H1 (cell line): ENCODE measurements at regions not wholly inside any gene's neighbourhood (a gene's known extent, or its start where the extent isn't known, plus 50 kb on each side); places are given as distances from the start of the nearest gene placed in this dataset.

Experiments
- CTCF ChIA-PET: fragments of 300-600 bp; sonication (Branson Sonifier 250); formaldehyde crosslinking; loops from one replicate; lab custom pipeline; 2021; ENCODE audit not compliant: partially characterized antibody; lab: Charles Lee
- POLR2A ChIA-PET: fragments of 300-600 bp; sonication (Branson Sonifier 250); formaldehyde crosslinking; loops from one replicate; lab custom pipeline; 2021; ENCODE audit warnings: inconsistent platforms; ENCODE audit not compliant: partially characterized antibody; lab: Charles Lee
- DNase-seq, 2 experiments: peaks; one replicate each; pipeline versions ENCODE4 v3.0.0 to v3.0.0-alpha.2; 2010 to 2022; ENCODE audit warnings: low spot score in 2 of 2, low read depth in 1 of 2, mixed read lengths in 1 of 2
- FAIRE-seq: peaks from 2 replicates; lab custom pipeline; 2011; peaks lifted over from hg19 to GRCh38; lab: Jason Lieb, UNC
- H2AFZ ChIP-seq: 2 replicates; pipeline ENCODE4 v1.8.1; 2012; ENCODE audit warnings: low read length, inconsistent platforms
- H2AK5ac ChIP-seq: 2 replicates; pipeline ENCODE4 v1.6.1; 2013; ENCODE audit warnings: low read depth, low read length
- H2BK120ac ChIP-seq: replicated peaks from 2 replicates; pipeline ENCODE3; 2013; ENCODE audit warnings: low read depth, low read length, inconsistent platforms
- H2BK12ac ChIP-seq: 2 replicates; pipeline ENCODE4 v1.6.1; 2013; ENCODE audit warnings: low read depth, low read length
- H2BK15ac ChIP-seq: 2 replicates; pipeline ENCODE4 v1.6.1; 2013; ENCODE audit warnings: low read length
- H2BK20ac ChIP-seq: 2 replicates; pipeline ENCODE4 v1.6.1; 2013; ENCODE audit warnings: low read length
- H2BK5ac ChIP-seq: 2 replicates; pipeline ENCODE4 v1.6.1; 2013; ENCODE audit warnings: low read depth, low read length
- H3K14ac ChIP-seq: 2 replicates; pipeline ENCODE4 v1.6.1; 2013; ENCODE audit warnings: inconsistent platforms; ENCODE audit not compliant: insufficient read length
- H3K18ac ChIP-seq: 2 replicates; pipeline ENCODE4 v1.6.1; 2013; ENCODE audit warnings: low read length; ENCODE audit errors: extremely low read depth
- H3K23ac ChIP-seq: 2 replicates; pipeline ENCODE4 v1.6.1; 2013; ENCODE audit warnings: inconsistent platforms; ENCODE audit not compliant: insufficient read length
- H3K23me2 ChIP-seq: 2 replicates; pipeline ENCODE4 v1.6.1; 2013; ENCODE audit warnings: low read depth, low read length
- H3K27ac ChIP-seq: 2 replicates; pipeline ENCODE4 v1.6.1; 2011; ENCODE audit warnings: low read depth, low read length, inconsistent platforms
- H3K27me3 ChIP-seq, 4 experiments: replicated peaks in 1 of 4; 1 replicate in 1 of 4; 2 replicates in 3 of 4; pipeline versions ENCODE4 v1.6.1 to v1.8.1; 2011 to 2013; ENCODE audit warnings: low read length in 3 of 4, mild to moderate bottlenecking in 3 of 4, inconsistent platforms in 2 of 4, mixed read lengths in 2 of 4, moderate library complexity in 1 of 4; ENCODE audit not compliant: control insufficient read depth in 3 of 4, insufficient read depth in 3 of 4; ENCODE audit errors: extremely low read depth in 1 of 4
- H3K36me3 ChIP-seq, 4 experiments: 2 replicates each; pipeline versions ENCODE4 v1.6.1 to v1.8.1; 2011 to 2013; ENCODE audit warnings: mild to moderate bottlenecking in 4 of 4, low read length in 3 of 4, moderate library complexity in 2 of 4, control low read depth in 1 of 4, inconsistent platforms in 1 of 4; ENCODE audit not compliant: insufficient read depth in 4 of 4, control insufficient read depth in 2 of 4
- H3K4ac ChIP-seq: replicated peaks from 2 replicates; pipeline ENCODE3; 2013; ENCODE audit warnings: low read length, low read depth, mixed read lengths, inconsistent platforms; ENCODE audit not compliant: insufficient read length
- H3K4me1 ChIP-seq, 4 experiments: replicated peaks in 1 of 4; 1 replicate in 1 of 4; 2 replicates in 3 of 4; pipeline versions ENCODE4 v1.6.1 to v1.8.1; 2011 to 2013; ENCODE audit warnings: low read length in 3 of 4, inconsistent platforms in 2 of 4, mixed read lengths in 1 of 4; ENCODE audit not compliant: insufficient read depth in 4 of 4, control insufficient read depth in 3 of 4
- H3K4me2 ChIP-seq, 2 experiments: 2 replicates each; pipeline versions ENCODE4 v1.6.1 to v1.8.1; 2011 to 2013; ENCODE audit warnings: low read depth in 2 of 2, low read length in 2 of 2, control low read depth in 1 of 2, inconsistent platforms in 1 of 2, mild to moderate bottlenecking in 1 of 2; ENCODE audit not compliant: insufficient read depth in 1 of 2
- H3K4me3 ChIP-seq, 4 experiments: fragments of 200-600, 300-600 bp in 1 of 4; sonication (generic), shearing (Covaris generic), sonication (Bioruptor Twin) in 1 of 4; 2 replicates each; pipeline versions ENCODE4 v1.5.1 to v1.8.1; 2011 to 2016; ENCODE audit warnings: low read length in 4 of 4, low read depth in 3 of 4, control low read depth in 2 of 4, inconsistent platforms in 2 of 4, mild to moderate bottlenecking in 2 of 4, mixed read lengths in 1 of 4, moderate library complexity in 1 of 4; ENCODE audit not compliant: insufficient read depth in 2 of 4; ENCODE audit errors: extremely low read depth in 1 of 4
- H3K56ac ChIP-seq: replicated peaks from 2 replicates; pipeline ENCODE3; 2013; ENCODE audit warnings: low read depth, mild to moderate bottlenecking, mixed read lengths, low read length, inconsistent platforms; ENCODE audit not compliant: insufficient read length
- H3K79me1 ChIP-seq: 2 replicates; pipeline ENCODE4 v1.6.1; 2013; ENCODE audit warnings: low read depth, low read length, control low read depth
- H3K79me2 ChIP-seq, 2 experiments: 2 replicates each; pipeline versions ENCODE4 v1.6.1 to v1.8.1; 2012 to 2013; ENCODE audit warnings: low read length in 2 of 2, mild to moderate bottlenecking in 2 of 2, inconsistent platforms in 1 of 2; ENCODE audit not compliant: insufficient read depth in 2 of 2, control insufficient read depth in 1 of 2
- H3K9ac ChIP-seq, 4 experiments: replicated peaks in 1 of 4; 1 replicate in 1 of 4; 2 replicates in 3 of 4; pipeline versions ENCODE4 v1.6.1 to v1.8.1; 2011 to 2013; ENCODE audit warnings: low read depth in 3 of 4, low read length in 3 of 4, control low read depth in 2 of 4, mild to moderate bottlenecking in 2 of 4, moderate library complexity in 2 of 4, inconsistent platforms in 1 of 4; ENCODE audit errors: extremely low read depth in 1 of 4
- H3K9me3 ChIP-seq, 2 experiments: 2 replicates each; pipeline versions ENCODE4 v1.6.1 to v1.8.1; 2012 to 2013; ENCODE audit warnings: mild to moderate bottlenecking in 2 of 2, moderate library complexity in 2 of 2, control low read depth in 1 of 2, inconsistent platforms in 1 of 2, low read depth in 1 of 2, low read length in 1 of 2, mixed read lengths in 1 of 2; ENCODE audit not compliant: insufficient read depth in 2 of 2
- H4K20me1 ChIP-seq, 2 experiments: replicated peaks in 1 of 2; 2 replicates each; pipeline versions ENCODE3 to v1.8.1; 2011 to 2013; ENCODE audit warnings: inconsistent platforms in 2 of 2, low read length in 2 of 2, mild to moderate bottlenecking in 1 of 2; ENCODE audit not compliant: insufficient read depth in 2 of 2, control insufficient read depth in 1 of 2
- H4K5ac ChIP-seq: 2 replicates; pipeline ENCODE4 v1.6.1; 2013; ENCODE audit warnings: low read length, low read depth, mixed read lengths, inconsistent platforms; ENCODE audit not compliant: insufficient read length
- H4K8ac ChIP-seq: 2 replicates; pipeline ENCODE4 v1.8.0; 2013; ENCODE audit warnings: mild to moderate bottlenecking, moderate library complexity, low read length, inconsistent platforms; ENCODE audit not compliant: insufficient read depth; ENCODE audit errors: extremely low read depth
- H4K91ac ChIP-seq: replicated peaks from 2 replicates; pipeline ENCODE3; 2013; ENCODE audit warnings: low read length, mixed read lengths, inconsistent platforms; ENCODE audit not compliant: insufficient read length
- CHD1 ChIP-seq: IDR thresholded peaks from 2 replicates; pipeline ENCODE4 v1.6.1; 2012; ENCODE audit warnings: low read depth, low read length, improper control_type of control experiment
- CHD2 ChIP-seq: IDR thresholded peaks from 2 replicates; pipeline ENCODE4 v1.6.1; 2012; ENCODE audit warnings: low read length, improper control_type of control experiment
- CTBP2 ChIP-seq: IDR thresholded peaks from 2 replicates; pipeline ENCODE4 v1.7.0; 2011; ENCODE audit warnings: borderline replicate concordance, mild to moderate bottlenecking, moderate library complexity, mixed read lengths, low read length; ENCODE audit not compliant: insufficient read depth, insufficient read length
- CTCF ChIP-seq, 3 experiments: IDR thresholded peaks; 1 replicate in 2 of 3; 2 replicates in 1 of 3; pipeline versions ENCODE4 v1.5.1 to v1.6.1; 2011; ENCODE audit warnings: low read length in 3 of 3, mild to moderate bottlenecking in 3 of 3, inconsistent platforms in 2 of 3, low read depth in 1 of 3, moderate library complexity in 1 of 3; ENCODE audit not compliant: insufficient read depth in 1 of 3; ENCODE audit errors: control extremely low read depth in 1 of 3
- FOSL1 ChIP-seq: IDR thresholded peaks from 2 replicates; pipeline ENCODE4 v1.6.1; 2011; ENCODE audit warnings: mild to moderate bottlenecking, low read depth, low read length, moderate library complexity; ENCODE audit not compliant: insufficient read depth
- HDAC2 ChIP-seq, 2 experiments: fragments of 300-600 bp in 1 of 2; sonication (generic) in 1 of 2; IDR thresholded peaks; 2 replicates each; pipeline ENCODE4 v1.6.1; 2011 to 2012; ENCODE audit warnings: low read depth in 2 of 2, low read length in 2 of 2, mild to moderate bottlenecking in 2 of 2, moderate library complexity in 2 of 2, borderline replicate concordance in 1 of 2, inconsistent platforms in 1 of 2
- JUN ChIP-seq: IDR thresholded peaks from 2 replicates; pipeline ENCODE4 v1.6.1; 2011; ENCODE audit warnings: low read depth, mild to moderate bottlenecking, improper control_type of control experiment, low read length
- POU5F1 ChIP-seq: IDR thresholded peaks from 2 replicates; pipeline ENCODE4 v1.6.1; 2011; ENCODE audit warnings: low read depth, mild to moderate bottlenecking, low read length, moderate library complexity
- RXRA ChIP-seq: IDR thresholded peaks from 2 replicates; pipeline ENCODE4 v1.6.1; 2011; ENCODE audit warnings: low read depth, mild to moderate bottlenecking, low read length, moderate library complexity; ENCODE audit not compliant: insufficient read depth
- TCF12 ChIP-seq: IDR thresholded peaks from 2 replicates; pipeline ENCODE4 v1.6.1; 2011; ENCODE audit warnings: low read depth, mild to moderate bottlenecking, low read length
- ZNF274 ChIP-seq: IDR thresholded peaks from 2 replicates; pipeline ENCODE4 v1.7.0; 2012; ENCODE audit warnings: low read length, borderline replicate concordance; ENCODE audit errors: extremely low read depth
- WGBS, 2 experiments: shearing (Covaris generic) in 1 of 2; methylation state at CpG; one replicate each; pipeline versions ENCODE4 v1.1.6 to v1.1.7; 2013 to 2015; ENCODE audit warnings: low lambda C conversion rate in 2 of 2, mixed read lengths in 2 of 2, inconsistent platforms in 1 of 2, low coverage in 1 of 2, missing lambda C conversion rate in 1 of 2; ENCODE audit not compliant: insufficient replicate concordance in 2 of 2, insufficient coverage in 1 of 2, insufficient read length in 1 of 2; ENCODE audit errors: extremely low coverage in 1 of 2, missing lambda C conversion rate in 1 of 2; 5-methylcytosine and 5-hydroxymethylcytosine counted together

- Histone ChIP-seq H4K20me1 (no peaks in the 10 kb centered on the region), H3K27ac (no peak overlapping the region), H3K4me1 (peaks cover 0 to 3% (median 0%) of the 10 kb centered on the region in 4 experiments; a peak in 1 of 7 replicates), H2AFZ (no peak overlapping the region), H2BK20ac (no peak overlapping the region), H3K4me3 (no peak overlapping the region), H3K4me2 (no peak overlapping the region), H4K8ac (no peak overlapping the region), H2AK5ac (no peak overlapping the region), H3K9ac (no peak overlapping the region), H3K79me1 (no peaks in the 10 kb centered on the region), H3K18ac (no peak overlapping the region), H4K91ac (no peak overlapping the region), H3K4ac (no peak overlapping the region), H3K9me3 (no peaks in the 10 kb centered on the region), H2BK15ac (no peak overlapping the region), H3K23me2 (no peaks in the 10 kb centered on the region), H2BK5ac (no peak overlapping the region), H3K56ac (no peak overlapping the region), H2BK12ac (no peak overlapping the region), H3K79me2 (no peaks in the 10 kb centered on the region), H4K5ac (no peak overlapping the region), H3K14ac (no peak overlapping the region), H3K36me3 (no peaks in the 10 kb centered on the region), H2BK120ac (no peak overlapping the region), H3K23ac (no peak overlapping the region), H3K27me3 (no peaks in the 10 kb centered on the region)
- POLR2A ChIA-PET = no interaction called here
- no peak for DNase-seq
- CTCF ChIA-PET = interaction anchor here (1.0 kb wide), 1 partner anchor 22 kb away, joined by 3 read pairs; no protein-coding TSS in a partner anchor
- 81% methylated on average over 4 of the region's 4 CpGs; no CpG with 5 or more reads in 1 of the 2 experiments for WGBS, 2 experiments
- no peak for FAIRE-seq
- TF ChIP-seq JUN (no peak), RXRA (no peak), POU5F1 (no peak), CTCF (IDR thresholded peaks at IDR 0.05; ENCODE audit: control extremely low read depth in 1 of 3, insufficient read depth in 1 of 3, low read depth in 1 of 3, low read length in 3 of 3) (no peak), HDAC2 (IDR thresholded peaks at IDR 0.05; ENCODE audit: borderline replicate concordance in 1 of 2, low read depth in 2 of 2, low read length in 2 of 2) (no peak), CHD2 (no peak), CHD1 (no peak), CTBP2 (no peak), ZNF274 (no peak), FOSL1 (no peak), TCF12 (no peak)
Observed at GRCh38 chr10:64067009-64067606, 545.9 kb downstream of the REEP3 start.
